GM13977 (cell line): ENCODE measurements at regions not wholly inside any gene's neighbourhood (a gene's known extent, or its start where the extent isn't known, plus 50 kb on each side); places are given as distances from the start of the nearest gene placed in this dataset.

Experiments
- DNase-seq: peaks from one replicate; pipeline ENCODE4 v3.0.0; 2012; ENCODE audit warnings: low spot score
- CTCF ChIP-seq: IDR thresholded peaks from 2 replicates; pipeline ENCODE4 v1.5.1; 2012; ENCODE audit warnings: mild to moderate bottlenecking, control low read depth; ENCODE audit not compliant: insufficient read depth; ENCODE audit errors: extremely low read depth, missing control alignments
- in situ Hi-C: fragments of 300-500 bp; cut with MboI; formaldehyde crosslinking; loops from one replicate; pipeline ENCODE4 v1.12.0; 2022; ENCODE audit warnings: low sequenced_read_pairs, low pct_unique_long_range_greater_than_20kb, mixed read lengths, inconsistent platforms; ENCODE audit not compliant: unreplicated experiment

GRCh38 chr10:36688717-36689116, 436.7 kb upstream of the ANKRD30A start:
- DNase-seq, result no peak
- TF ChIP-seq CTCF, result no peak
- in situ Hi-C loops, result no loop called here

- in situ Hi-C loops, result no loop called here
These were observed 442.0 kb upstream of the ANKRD30A start for GRCh38 chr10:36683421-36683820.

GRCh38 chr10:36681751-36682632, 443.4 kb upstream of the ANKRD30A start:
- DNase-seq, result no peak
- in situ Hi-C loops, result no loop called here
- no peak for TF ChIP-seq CTCF

More at GRCh38 chr10:36683421-36683820, 442.0 kb upstream of the ANKRD30A start:
- DNase-seq, result no peak
- TF ChIP-seq CTCF, result no peak

GRCh38 chr10:36679554-36679953, 445.8 kb upstream of the ANKRD30A start:
- in situ Hi-C loops, result no loop called here
- no peak for DNase-seq
- TF ChIP-seq CTCF, result no peak

- no peak for DNase-seq
- in situ Hi-C loops, result no loop called here
- no peak for TF ChIP-seq CTCF
These were observed 448.0 kb upstream of the ANKRD30A start for GRCh38 chr10:36677431-36677768.

GRCh38 chr10:36676756-36677430, 448.5 kb upstream of the ANKRD30A start:
- no peak for DNase-seq
- TF ChIP-seq CTCF, result no peak
- in situ Hi-C loops, result no loop called here
